Neural cell (in vitro differentiated cells): ENCODE measurements at regions not wholly inside any gene's neighbourhood (a gene's known extent, or its start where the extent isn't known, plus 50 kb on each side); places are given as distances from the start of the nearest gene placed in this dataset.

Experiments used
- H2AFZ ChIP-seq: fragments of 200-600, 300-800 bp; sonication (generic), shearing (Covaris generic); 2 replicates; pipeline ENCODE4 v1.6.0; 2014; ENCODE audit warnings: low read depth, mild to moderate bottlenecking, antibody characterized with exemption, low read length, moderate library complexity
- H3F3A ChIP-seq: fragments of 200-600 bp; shearing (Covaris generic); 2 replicates; pipeline ENCODE4 v1.6.1; 2016; ENCODE audit warnings: mild to moderate bottlenecking, moderate library complexity, mixed read lengths, antibody characterized with exemption, low read length; ENCODE audit not compliant: insufficient read depth, poor library complexity, severe bottlenecking
- H3K27ac ChIP-seq: fragments of 200-600, 300-800 bp; sonication (generic), shearing (Covaris generic); 2 replicates; pipeline ENCODE4 v1.5.1; 2014; ENCODE audit warnings: mild to moderate bottlenecking, low read length, moderate library complexity
- H3K27me3 ChIP-seq: fragments of 300-800, 200-600 bp; sonication (generic), shearing (Covaris generic); 2 replicates; pipeline ENCODE4 v1.6.0; 2014; ENCODE audit warnings: mild to moderate bottlenecking, low read depth, low read length, moderate library complexity; ENCODE audit not compliant: insufficient read depth
- H3K36me3 ChIP-seq: fragments of 300-800, 200-600 bp; sonication (generic), shearing (Covaris generic); 2 replicates; pipeline ENCODE4 v1.5.1; 2014; ENCODE audit warnings: mild to moderate bottlenecking, antibody characterized with exemption, low read length, moderate library complexity; ENCODE audit not compliant: insufficient read depth
- H3K4me2 ChIP-seq: fragments of 300-800, 200-600 bp; sonication (generic), shearing (Covaris generic); 2 replicates; pipeline ENCODE4 v1.6.0; 2014; ENCODE audit warnings: mild to moderate bottlenecking, low read length
- H3K4me3 ChIP-seq: fragments of 300-800, 200-600 bp; sonication (generic), shearing (Covaris generic); 2 replicates; pipeline ENCODE4 v1.5.1; 2014; ENCODE audit warnings: mild to moderate bottlenecking, low read length, moderate library complexity
- H3K79me2 ChIP-seq: fragments of 200-600 bp; shearing (Covaris generic); replicated peaks from 2 replicates; pipeline ENCODE4 v1.6.0; 2014; ENCODE audit warnings: mild to moderate bottlenecking, low read length, moderate library complexity; ENCODE audit not compliant: insufficient read depth
- H3K9ac ChIP-seq: fragments of 300-800, 200-600 bp; sonication (generic), shearing (Covaris generic); 2 replicates; pipeline ENCODE4 v1.6.1; 2016; ENCODE audit warnings: mild to moderate bottlenecking, low read length, mixed read lengths
- H3K9me2 ChIP-seq: fragments of 200-600 bp; shearing (Covaris generic); 2 replicates; pipeline ENCODE4 v1.6.1; 2016; ENCODE audit warnings: mild to moderate bottlenecking, low read length, mixed read lengths; ENCODE audit not compliant: insufficient read depth
- H3K9me3 ChIP-seq: fragments of 200-600, 300-800 bp; sonication (generic), shearing (Covaris generic); 2 replicates; pipeline ENCODE4 v1.6.1; 2016; ENCODE audit warnings: mild to moderate bottlenecking, mixed run types, low read length, moderate library complexity, mixed read lengths
- H4K20me1 ChIP-seq: fragments of 200-600 bp; shearing (Covaris generic); 2 replicates; pipeline ENCODE4 v1.6.1; 2016; ENCODE audit warnings: mild to moderate bottlenecking, mixed run types; ENCODE audit not compliant: insufficient read depth
- EP300 ChIP-seq: fragments of 450-650 bp; conservative IDR thresholded peaks from 2 replicates; pipeline ENCODE4 v1.6.1; 2014; ENCODE audit warnings: antibody characterized with exemption, mild to moderate bottlenecking, moderate library complexity; ENCODE audit not compliant: poor library complexity, severe bottlenecking
- EZH2 ChIP-seq: fragments of 200-600, 300-800 bp; shearing (Covaris generic), sonication (generic); IDR thresholded peaks from 2 replicates; pipeline ENCODE4 v1.6.1; 2014; ENCODE audit warnings: antibody characterized with exemption, low read length, borderline replicate concordance, mild to moderate bottlenecking; ENCODE audit not compliant: insufficient read depth, poor library complexity, severe bottlenecking
- MXI1 ChIP-seq: fragments of 450-650 bp; conservative IDR thresholded peaks from 2 replicates; pipeline ENCODE4 v1.6.1; 2014; ENCODE audit warnings: antibody characterized with exemption, mild to moderate bottlenecking; ENCODE audit not compliant: poor library complexity, severe bottlenecking
- POLR2AphosphoS5 ChIP-seq: IDR thresholded peaks from 2 replicates; pipeline ENCODE4 v1.6.1; 2012
- RAD21 ChIP-seq: fragments of 450-650 bp; conservative IDR thresholded peaks from 2 replicates; pipeline ENCODE4 v1.6.1; 2014; ENCODE audit warnings: antibody characterized with exemption, mild to moderate bottlenecking, moderate library complexity
- SMC3 ChIP-seq: fragments of 450-650 bp; conservative IDR thresholded peaks from 2 replicates; pipeline ENCODE4 v1.6.1; 2014; ENCODE audit warnings: antibody characterized with exemption, mild to moderate bottlenecking, moderate library complexity; ENCODE audit not compliant: poor library complexity
- TAF1 ChIP-seq: IDR thresholded peaks from 2 replicates; pipeline ENCODE4 v1.6.1; 2012; ENCODE audit warnings: low read depth
- TF ChIP-seq, protein P1 (sequence below): IDR thresholded peaks from 2 replicates; pipeline ENCODE4 v1.6.1; 2012; ENCODE audit warnings: borderline replicate concordance
- TF ChIP-seq, protein P2 (sequence below): fragments of 450-650 bp; IDR thresholded peaks from 2 replicates; pipeline ENCODE4 v1.5.1; 2014; ENCODE audit warnings: antibody characterized with exemption, mild to moderate bottlenecking, moderate library complexity; ENCODE audit not compliant: poor library complexity, severe bottlenecking

DNA sequence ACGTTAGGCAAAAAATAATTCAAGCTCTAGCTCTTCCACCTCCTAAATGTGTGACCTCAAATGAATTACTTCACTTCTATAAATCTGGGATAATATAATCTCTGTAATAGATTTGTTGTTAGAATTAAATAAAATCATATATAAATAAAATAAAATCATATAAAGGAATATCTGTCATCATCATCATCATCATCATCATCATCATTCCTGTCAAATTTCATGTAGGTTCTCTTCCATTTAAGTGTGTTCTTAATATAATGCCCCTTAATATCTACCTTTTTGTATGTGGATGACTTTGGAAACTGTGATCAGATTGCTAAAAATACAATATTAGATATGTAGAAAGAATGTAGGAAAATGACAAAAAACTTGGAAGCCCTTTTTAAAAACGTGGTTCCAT lies 621.0 kb downstream of the ADGRL2 start:
- H3K36me3 ChIP-seq = no peaks in the 10 kb centered on the region
- H3K9ac ChIP-seq = no peak overlapping the region
- no peaks in the 10 kb centered on the region for H3K79me2 ChIP-seq
- H3K4me3 ChIP-seq = no peak overlapping the region
- H3K27ac ChIP-seq = no peak overlapping the region
- H3K9me2 ChIP-seq = no peaks in the 10 kb centered on the region
- H2AFZ ChIP-seq = no peak overlapping the region
- no peak overlapping the region for H3K4me2 ChIP-seq
- no peaks in the 10 kb centered on the region for H3K9me3 ChIP-seq
- no peaks in the 10 kb centered on the region for H3F3A ChIP-seq
- H4K20me1 ChIP-seq = no peaks in the 10 kb centered on the region
- no peak for TF ChIP-seq MXI1
- TF ChIP-seq, protein P1, sequence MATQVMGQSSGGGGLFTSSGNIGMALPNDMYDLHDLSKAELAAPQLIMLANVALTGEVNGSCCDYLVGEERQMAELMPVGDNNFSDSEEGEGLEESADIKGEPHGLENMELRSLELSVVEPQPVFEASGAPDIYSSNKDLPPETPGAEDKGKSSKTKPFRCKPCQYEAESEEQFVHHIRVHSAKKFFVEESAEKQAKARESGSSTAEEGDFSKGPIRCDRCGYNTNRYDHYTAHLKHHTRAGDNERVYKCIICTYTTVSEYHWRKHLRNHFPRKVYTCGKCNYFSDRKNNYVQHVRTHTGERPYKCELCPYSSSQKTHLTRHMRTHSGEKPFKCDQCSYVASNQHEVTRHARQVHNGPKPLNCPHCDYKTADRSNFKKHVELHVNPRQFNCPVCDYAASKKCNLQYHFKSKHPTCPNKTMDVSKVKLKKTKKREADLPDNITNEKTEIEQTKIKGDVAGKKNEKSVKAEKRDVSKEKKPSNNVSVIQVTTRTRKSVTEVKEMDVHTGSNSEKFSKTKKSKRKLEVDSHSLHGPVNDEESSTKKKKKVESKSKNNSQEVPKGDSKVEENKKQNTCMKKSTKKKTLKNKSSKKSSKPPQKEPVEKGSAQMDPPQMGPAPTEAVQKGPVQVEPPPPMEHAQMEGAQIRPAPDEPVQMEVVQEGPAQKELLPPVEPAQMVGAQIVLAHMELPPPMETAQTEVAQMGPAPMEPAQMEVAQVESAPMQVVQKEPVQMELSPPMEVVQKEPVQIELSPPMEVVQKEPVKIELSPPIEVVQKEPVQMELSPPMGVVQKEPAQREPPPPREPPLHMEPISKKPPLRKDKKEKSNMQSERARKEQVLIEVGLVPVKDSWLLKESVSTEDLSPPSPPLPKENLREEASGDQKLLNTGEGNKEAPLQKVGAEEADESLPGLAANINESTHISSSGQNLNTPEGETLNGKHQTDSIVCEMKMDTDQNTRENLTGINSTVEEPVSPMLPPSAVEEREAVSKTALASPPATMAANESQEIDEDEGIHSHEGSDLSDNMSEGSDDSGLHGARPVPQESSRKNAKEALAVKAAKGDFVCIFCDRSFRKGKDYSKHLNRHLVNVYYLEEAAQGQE = no peak
- TF ChIP-seq RAD21 = no peak
- TF ChIP-seq POLR2AphosphoS5 = no peak
- no peak for TF ChIP-seq EP300
- TF ChIP-seq EZH2 = no peak
- no peak for TF ChIP-seq SMC3
- no peak for TF ChIP-seq TAF1
- H3K27me3 ChIP-seq = no peaks in the 10 kb centered on the region

- no peaks in the 10 kb centered on the region for H3F3A ChIP-seq
- H3K9ac ChIP-seq = no peak overlapping the region
- H3K36me3 ChIP-seq = no peaks in the 10 kb centered on the region
- no peak overlapping the region for H3K4me3 ChIP-seq
- H2AFZ ChIP-seq = no peak overlapping the region
- H4K20me1 ChIP-seq = no peaks in the 10 kb centered on the region
- no peak overlapping the region for H3K27ac ChIP-seq
- H3K9me3 ChIP-seq = no peaks in the 10 kb centered on the region
- no peak overlapping the region for H3K4me2 ChIP-seq
- H3K27me3 ChIP-seq = no peaks in the 10 kb centered on the region
- no peaks in the 10 kb centered on the region for H3K79me2 ChIP-seq
- no peaks in the 10 kb centered on the region for H3K9me2 ChIP-seq
- TF ChIP-seq TAF1 (no peak), SMC3 (peak; percentile 21), POLR2AphosphoS5 (peak; percentile 61), MXI1 (no peak), RAD21 (peak; percentile 24), EP300 (peak; percentile 93)
- TF ChIP-seq, protein P2, sequence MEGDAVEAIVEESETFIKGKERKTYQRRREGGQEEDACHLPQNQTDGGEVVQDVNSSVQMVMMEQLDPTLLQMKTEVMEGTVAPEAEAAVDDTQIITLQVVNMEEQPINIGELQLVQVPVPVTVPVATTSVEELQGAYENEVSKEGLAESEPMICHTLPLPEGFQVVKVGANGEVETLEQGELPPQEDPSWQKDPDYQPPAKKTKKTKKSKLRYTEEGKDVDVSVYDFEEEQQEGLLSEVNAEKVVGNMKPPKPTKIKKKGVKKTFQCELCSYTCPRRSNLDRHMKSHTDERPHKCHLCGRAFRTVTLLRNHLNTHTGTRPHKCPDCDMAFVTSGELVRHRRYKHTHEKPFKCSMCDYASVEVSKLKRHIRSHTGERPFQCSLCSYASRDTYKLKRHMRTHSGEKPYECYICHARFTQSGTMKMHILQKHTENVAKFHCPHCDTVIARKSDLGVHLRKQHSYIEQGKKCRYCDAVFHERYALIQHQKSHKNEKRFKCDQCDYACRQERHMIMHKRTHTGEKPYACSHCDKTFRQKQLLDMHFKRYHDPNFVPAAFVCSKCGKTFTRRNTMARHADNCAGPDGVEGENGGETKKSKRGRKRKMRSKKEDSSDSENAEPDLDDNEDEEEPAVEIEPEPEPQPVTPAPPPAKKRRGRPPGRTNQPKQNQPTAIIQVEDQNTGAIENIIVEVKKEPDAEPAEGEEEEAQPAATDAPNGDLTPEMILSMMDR = no peak
- TF ChIP-seq, protein P1 = peak; percentile 40
Observed at GRCh38 chr1:82420584-82420983, 619.9 kb downstream of the ADGRL2 start.
